ENCODE measurements at regions not wholly inside any gene's neighbourhood (a gene's known extent, or its start where the extent isn't known, plus 50 kb on each side); places are given as distances from the start of the nearest gene placed in this dataset.

GRCh38 chr2:3138621-3139020 lies 239.0 kb downstream of the EIPR1 start:
- no peak for DNase-seq

GRCh38 chr2:3137651-3138300 lies 239.8 kb downstream of the EIPR1 start:
- no peak for DNase-seq

- DNase-seq, result no peak
Measured at GRCh38 chr2:3135676-3136075, 241.9 kb downstream of the EIPR1 start.

GRCh38 chr2:3134026-3134571 lies 243.5 kb downstream of the EIPR1 start:
- no peak for DNase-seq

GRCh38 chr2:3132966-3133365 lies 244.7 kb downstream of the EIPR1 start:
- DNase-seq, result no peak

- no peak for DNase-seq
Measured at GRCh38 chr2:3132466-3132865, 245.2 kb downstream of the EIPR1 start.

- no peak for DNase-seq
Measured at GRCh38 chr2:3131636-3132326, 245.8 kb downstream of the EIPR1 start.

GRCh38 chr2:3130889-3131635 lies 246.6 kb downstream of the EIPR1 start:
- DNase-seq, result peak; percentile 8

GRCh38 chr2:3130444-3130843 lies 247.2 kb downstream of the EIPR1 start:
- no peak for DNase-seq

GRCh38 chr2:3129867-3130266 lies 247.8 kb downstream of the EIPR1 start:
- DNase-seq, result no peak

GRCh38 chr2:3128786-3129185 lies 248.8 kb downstream of the EIPR1 start:
- DNase-seq, result no peak

GRCh38 chr2:3127710-3128109 lies 249.9 kb downstream of the EIPR1 start:
- no peak for DNase-seq

- peak; percentile 11 for DNase-seq
Measured at GRCh38 chr2:3126911-3127621, 250.6 kb downstream of the EIPR1 start.

- no peak for DNase-seq
Measured at GRCh38 chr2:3126171-3126910, 251.3 kb downstream of the EIPR1 start.

GRCh38 chr2:3125761-3126130 lies 251.9 kb downstream of the EIPR1 start:
- no peak for DNase-seq

- no peak for DNase-seq
Measured at GRCh38 chr2:3125001-3125760, 252.4 kb downstream of the EIPR1 start.

- DNase-seq, result no peak
Measured at GRCh38 chr2:3122525-3122924, 255.1 kb downstream of the EIPR1 start.

- DNase-seq, result no peak
Measured at GRCh38 chr2:3121601-3122000, 256.0 kb downstream of the EIPR1 start.

- no peak for DNase-seq
Measured at GRCh38 chr2:3117650-3118216, 259.9 kb downstream of the EIPR1 start.

- DNase-seq, result no peak
Measured at GRCh38 chr2:3116371-3116770, 261.2 kb downstream of the EIPR1 start.
